IPS DF 19.7 (cell line): ENCODE measurements at regions not wholly inside any gene's neighbourhood (a gene's known extent, or its start where the extent isn't known, plus 50 kb on each side); places are given as distances from the start of the nearest gene placed in this dataset.
"Not testable (repeated sequence)": the region's sequence is repeated elsewhere in the genome, so short reads cannot be mapped to it uniquely, and the experiment has no call there.

Experiments
- DNase-seq: peaks from one replicate; pipeline ENCODE4 v3.0.0-alpha.2; 2013; ENCODE audit warnings: low read depth, low spot score

GRCh38 chr4:13678186-13678924 is 50.8 kb upstream of the BOD1L1 start:
- no peak for DNase-seq

DNA sequence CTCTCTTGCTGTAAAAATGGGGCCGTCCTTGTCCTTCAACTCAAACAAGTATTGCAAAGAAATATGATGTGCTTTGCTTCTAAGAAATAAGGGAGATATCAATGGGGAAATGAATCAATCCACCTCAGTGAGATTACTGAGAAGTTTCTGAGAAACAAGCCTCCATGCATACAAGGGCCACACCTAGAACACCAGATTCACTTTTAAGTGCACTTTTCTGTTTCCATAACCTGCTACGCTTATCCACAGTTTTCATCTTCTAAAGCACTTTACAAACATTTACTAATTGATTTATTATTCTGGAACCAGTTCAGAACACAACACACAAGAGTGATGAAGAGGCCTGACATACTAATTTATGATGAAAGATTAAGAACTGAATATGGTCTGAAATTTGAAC is 54.0 kb upstream of the BOD1L1 start:
- no peak for DNase-seq

- DNase-seq, result no peak
Observed at GRCh38 chr4:13694256-13694655, 66.7 kb upstream of the BOD1L1 start.

DNA sequence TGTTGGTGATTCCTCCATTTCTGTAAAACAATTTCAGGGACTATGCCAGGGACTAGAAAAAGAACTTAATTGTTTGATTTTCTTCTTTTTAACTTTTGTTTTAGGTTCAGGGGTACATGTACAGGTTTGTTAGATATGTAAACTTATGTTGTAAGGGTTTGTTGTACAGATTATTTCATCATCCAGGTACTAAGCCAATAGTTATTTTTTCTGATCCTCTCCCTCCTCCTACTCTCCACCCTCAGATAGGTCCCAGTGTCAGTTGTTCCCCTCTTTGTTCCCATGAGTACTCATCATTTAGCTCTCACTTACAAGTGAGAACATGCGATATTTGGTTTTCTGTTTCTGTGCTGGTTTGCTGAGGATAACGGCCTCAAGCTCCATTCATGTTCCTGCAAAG is 70.8 kb upstream of the BOD1L1 start:
- DNase-seq, result no peak

DNA sequence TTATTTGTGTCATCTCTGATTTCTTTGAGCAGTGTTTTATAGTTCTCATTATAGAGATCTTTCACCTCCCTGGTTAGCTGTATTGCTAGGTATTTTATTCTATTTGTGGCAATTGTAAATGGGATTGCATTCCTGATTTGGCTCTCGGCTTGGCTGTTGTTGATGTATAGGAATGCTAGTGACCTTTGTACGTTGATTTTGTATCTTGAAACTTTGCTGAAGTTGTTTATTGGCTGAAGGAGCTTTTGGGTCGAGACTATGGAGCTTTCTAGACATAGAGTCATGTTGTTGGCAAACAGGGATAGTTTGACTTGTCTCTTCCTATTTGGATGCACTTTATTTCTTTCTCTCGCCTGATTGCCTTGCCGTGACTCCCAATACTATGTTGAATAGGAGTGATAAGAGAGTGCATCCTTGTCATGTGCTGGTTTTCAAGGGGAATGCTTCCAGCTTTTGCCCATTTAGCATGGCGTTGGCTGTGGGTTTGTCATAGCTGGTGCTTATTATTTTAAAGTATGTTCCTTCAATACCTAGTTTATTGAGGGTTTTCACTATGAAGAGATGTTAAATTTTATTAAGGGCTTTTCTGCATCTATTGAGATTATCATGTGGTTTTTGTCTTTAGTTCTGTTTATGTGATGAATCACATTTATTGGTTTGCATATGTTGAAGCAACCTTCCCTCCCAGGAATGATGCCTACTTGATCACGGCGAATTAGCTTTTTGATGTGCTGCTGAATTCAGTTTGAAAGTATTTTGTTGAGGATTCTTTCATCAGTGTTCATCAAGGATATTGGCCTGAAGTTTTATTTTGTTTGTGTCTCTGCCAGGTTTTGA is 72.7 kb upstream of the BOD1L1 start:
- no peak for DNase-seq

- not testable (repeated sequence) for DNase-seq
Observed at GRCh38 chr4:13700858-13701140, 73.3 kb upstream of the BOD1L1 start.

GRCh38 chr4:13701937-13702446 is 74.5 kb upstream of the BOD1L1 start:
- DNase-seq, result no peak

GRCh38 chr4:13703096-13703495 is 75.6 kb upstream of the BOD1L1 start:
- no peak for DNase-seq

GRCh38 chr4:13704035-13704434 is 76.5 kb upstream of the BOD1L1 start:
- no peak for DNase-seq

DNA sequence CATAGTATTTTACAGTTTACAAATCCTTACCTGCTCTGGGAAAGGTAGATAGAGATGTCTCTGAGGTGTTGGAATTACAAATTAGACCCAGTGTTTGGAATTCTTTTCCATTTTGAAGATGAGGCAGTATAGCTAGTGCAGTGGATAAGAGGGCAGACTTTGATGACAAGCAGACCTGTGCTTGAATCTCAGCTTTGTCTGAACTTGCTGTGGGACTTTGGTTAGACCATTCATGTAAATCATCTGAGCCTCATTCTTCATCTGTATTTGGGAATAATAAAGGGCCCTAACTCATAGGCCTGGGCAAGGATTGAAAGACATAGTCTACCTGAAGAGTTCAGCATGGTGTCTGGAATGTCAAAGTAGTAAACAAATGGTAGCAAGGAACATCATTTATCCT is 77.2 kb upstream of the BOD1L1 start:
- no peak for DNase-seq

DNA sequence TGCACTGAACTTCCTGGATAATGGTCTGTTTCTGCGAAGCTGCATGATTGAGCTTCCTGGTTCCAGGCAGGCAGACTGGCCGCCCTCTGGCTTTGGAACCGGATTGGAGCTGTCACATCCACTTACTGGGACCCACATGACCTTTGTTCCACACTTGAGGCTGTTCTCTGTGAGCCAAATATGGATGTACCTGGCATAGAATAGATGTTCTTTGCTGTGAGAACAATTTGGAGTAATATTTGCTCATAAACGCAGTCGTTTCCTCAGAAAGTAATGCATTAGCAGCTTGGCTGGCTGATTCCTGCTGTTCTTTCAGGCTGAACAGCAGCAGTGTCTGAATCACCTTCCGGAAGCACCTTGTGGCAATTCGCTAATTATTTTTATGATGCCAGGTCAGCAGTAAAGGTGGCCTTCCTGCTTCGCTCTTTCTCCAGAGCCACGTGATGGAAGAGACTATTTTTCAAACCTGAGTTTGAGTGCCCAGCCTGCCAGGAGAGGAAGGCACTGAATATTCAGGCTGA is 78.1 kb upstream of the BOD1L1 start:
- DNase-seq, result no peak

GRCh38 chr4:13706120-13706519 is 78.6 kb upstream of the BOD1L1 start:
- no peak for DNase-seq

GRCh38 chr4:13706716-13707115 is 79.2 kb upstream of the BOD1L1 start:
- no peak for DNase-seq

DNA sequence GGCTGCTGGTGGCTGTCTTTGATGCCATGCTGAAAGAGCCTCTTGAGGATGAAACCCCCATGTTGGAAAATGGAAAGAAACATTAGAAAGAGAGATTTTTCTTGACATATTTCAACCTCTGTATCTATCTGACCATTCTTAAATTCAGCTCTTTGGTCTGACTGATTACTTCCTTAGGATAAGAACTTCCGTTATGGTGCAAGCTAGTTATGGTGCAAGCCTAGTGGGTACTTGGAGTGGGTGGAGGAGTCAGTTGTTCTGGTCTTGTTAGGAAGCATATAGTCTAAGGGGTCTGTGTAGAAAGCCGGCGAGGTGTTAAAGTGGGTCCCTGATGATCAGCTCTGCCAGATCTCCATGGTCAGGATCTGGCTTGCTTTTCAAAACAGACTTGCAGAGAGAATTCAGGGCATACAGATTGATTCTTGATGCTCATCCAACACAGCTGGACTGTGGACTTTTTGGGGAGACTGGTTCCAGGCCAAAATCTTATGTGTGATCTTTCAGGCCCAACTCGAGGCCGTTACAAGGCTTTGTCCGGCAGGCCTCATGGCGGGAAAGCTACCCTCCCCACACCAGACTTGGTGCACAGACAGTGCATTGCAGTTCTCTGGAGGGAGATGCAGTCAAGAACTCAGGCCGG is 82.8 kb upstream of the BOD1L1 start:
- no peak for DNase-seq

- DNase-seq, result no peak
Observed at GRCh38 chr4:13711233-13711785, 83.8 kb upstream of the BOD1L1 start.

GRCh38 chr4:13721894-13722293 is 94.4 kb upstream of the BOD1L1 start:
- no peak for DNase-seq

- no peak for DNase-seq
Observed at GRCh38 chr4:13722649-13723048, 95.1 kb upstream of the BOD1L1 start.

- DNase-seq, result no peak
Observed at GRCh38 chr4:13728761-13729160, 101.2 kb upstream of the BOD1L1 start.

GRCh38 chr4:13731019-13731418 is 103.5 kb upstream of the BOD1L1 start:
- no peak for DNase-seq

DNA sequence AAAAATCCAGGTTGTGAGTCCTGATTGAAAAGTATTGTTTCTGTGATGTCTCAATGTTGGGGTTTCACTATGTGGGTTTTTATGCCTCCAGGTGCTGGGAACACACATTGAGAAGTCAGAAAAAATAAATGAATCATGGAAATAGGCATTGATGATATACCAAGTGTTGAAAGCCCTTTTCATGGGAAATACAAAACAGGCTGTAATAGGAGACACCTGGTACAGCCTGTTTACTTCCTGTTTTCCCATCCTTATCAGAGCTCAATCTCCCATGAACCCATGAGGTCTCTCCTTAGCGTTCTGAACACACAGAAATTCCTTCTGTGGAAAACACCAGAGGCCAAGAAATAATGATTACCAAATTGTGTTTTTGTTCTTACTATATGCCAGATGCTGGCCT is 106.3 kb upstream of the BOD1L1 start:
- no peak for DNase-seq

DNA sequence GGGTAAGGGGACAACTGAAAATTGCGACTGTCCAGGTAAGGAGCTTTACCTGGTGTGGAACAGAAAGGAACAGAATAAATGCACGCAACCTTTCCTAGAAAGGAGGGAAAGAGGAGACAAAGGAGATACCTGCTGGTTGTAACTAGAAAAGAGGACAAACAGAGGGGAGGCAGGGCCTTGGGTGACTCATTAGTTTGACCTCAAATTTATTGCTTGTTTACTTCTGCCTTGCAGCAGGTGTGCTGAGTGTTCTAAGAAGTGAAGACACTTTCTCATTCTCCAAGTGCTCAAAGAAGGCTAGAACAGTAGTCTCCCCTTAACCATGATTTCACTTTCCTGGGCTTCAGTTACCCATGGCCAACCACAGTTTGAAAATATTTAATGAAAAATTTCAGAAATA is 123.1 kb upstream of the BOD1L1 start:
- no peak for DNase-seq

DNA sequence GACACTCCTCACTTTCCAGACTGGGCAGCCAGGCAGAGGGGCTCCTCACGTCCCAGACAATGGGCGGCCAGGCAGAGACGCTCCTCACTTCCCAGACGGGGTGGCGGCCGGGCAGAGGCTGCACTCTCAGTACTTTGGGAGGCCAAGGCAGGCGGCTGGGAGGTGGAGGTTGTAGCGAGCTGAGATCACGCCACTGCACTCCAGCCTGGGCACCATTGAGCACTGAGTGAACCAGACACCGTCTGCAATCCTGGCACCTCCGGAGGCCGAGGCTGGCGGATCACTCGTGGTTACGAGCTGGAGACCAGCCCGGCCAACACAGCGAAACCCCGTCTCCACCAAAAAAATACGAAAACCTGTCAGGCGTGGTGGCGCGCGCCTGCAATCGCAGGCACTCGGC is 134.1 kb upstream of the BOD1L1 start:
- DNase-seq, result not testable (repeated sequence)
